GM18499 (cell line): ENCODE measurements at regions not wholly inside any gene's neighbourhood (a gene's known extent, or its start where the extent isn't known, plus 50 kb on each side); places are given as distances from the start of the nearest gene placed in this dataset.
"Not testable (repeated sequence)": the region's sequence is repeated elsewhere in the genome, so short reads cannot be mapped to it uniquely, and the experiment has no call there.

Experiments used
- ATAC-seq: cut with Tn5 transposase; IDR thresholded peaks from one replicate; pipeline ENCODE4 v1.9.1; 2021; ENCODE audit warnings: moderate number of reproducible peaks; ENCODE audit not compliant: insufficient read depth, unreplicated experiment

- ATAC-seq: not testable (repeated sequence)
These were observed 53.0 kb upstream of the C1QTNF3 start for GRCh38 chr5:34096033-34096432.

DNA sequence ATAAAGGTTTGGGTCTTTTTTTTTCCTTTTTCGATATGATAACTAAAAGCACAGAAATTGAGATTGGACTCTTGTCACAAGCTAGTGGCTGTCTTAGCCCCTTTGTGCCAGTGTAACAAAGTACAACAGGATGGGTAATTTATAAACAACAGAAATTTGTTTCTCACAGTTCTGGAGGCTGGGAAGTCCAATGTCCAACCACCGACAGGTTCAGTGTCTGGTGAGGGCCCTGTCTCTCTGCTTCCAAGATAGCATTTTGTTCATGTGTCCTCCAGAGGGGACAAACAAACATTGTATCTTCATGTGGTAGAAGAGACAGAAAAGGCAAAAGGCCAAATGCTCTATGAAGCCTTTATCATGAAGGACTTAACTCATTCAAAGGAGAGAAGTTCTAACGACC, 56.9 kb upstream of the C1QTNF3 start:
- ATAC-seq: not testable (repeated sequence)

DNA sequence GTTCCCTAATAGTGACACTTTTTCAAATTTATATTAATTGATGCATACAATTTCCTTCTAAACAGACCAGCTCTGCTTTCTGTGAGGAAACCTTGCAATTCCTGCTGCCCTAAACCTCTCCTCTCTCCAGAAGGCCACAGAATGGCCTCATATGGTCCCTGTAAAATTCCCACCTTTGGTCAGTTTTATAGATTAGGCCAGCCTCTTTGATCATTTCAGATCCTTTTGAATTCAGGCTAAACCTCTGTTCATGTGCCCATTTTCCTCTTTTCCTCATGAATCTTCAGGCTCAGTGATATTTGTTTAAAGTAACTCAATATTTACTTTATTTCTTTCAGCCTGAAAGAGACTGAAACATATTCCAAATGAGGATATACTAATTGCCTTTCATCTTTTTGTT, 58.6 kb upstream of the C1QTNF3 start:
- not testable (repeated sequence) for ATAC-seq

DNA sequence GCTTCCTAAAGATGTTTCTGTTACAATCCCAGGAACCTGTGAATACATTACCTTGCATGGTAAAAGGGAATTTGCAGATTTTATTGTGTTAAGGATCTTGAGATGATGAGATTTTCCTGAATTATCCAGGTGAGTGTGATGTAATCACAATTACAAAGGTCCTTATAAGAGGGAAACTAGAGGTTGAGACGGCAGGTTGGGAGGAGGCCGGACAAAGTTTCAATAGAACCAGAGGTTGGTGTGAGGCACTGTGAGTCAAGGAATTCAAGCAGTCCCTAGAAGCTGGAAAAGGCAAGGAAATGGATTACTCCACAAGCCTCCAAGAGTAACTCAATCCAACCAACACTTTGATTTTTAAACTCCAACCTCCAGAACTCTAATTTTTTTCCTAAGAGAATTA, 65.9 kb upstream of the C1QTNF3 start:
- not testable (repeated sequence) for ATAC-seq

DNA sequence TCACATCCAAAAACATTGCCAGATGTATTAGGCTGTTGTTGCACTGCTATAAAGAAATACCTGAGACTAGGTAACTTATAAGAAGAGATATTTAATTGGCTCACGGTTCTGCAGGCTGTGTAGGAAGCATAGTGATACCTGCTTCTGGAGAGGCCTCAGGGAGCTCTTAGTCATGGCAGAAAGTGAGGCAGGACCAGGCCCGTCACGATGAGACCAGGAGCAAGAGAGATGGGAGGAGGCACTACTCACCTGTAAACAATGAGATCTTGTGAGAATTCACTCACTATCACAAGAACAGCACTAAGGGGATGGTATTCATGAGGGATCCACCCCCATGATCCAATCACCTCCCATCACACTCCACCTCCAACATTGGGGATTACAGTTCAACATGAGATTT, 81.3 kb upstream of the C1QTNF3 start:
- ATAC-seq: not testable (repeated sequence)

- ATAC-seq: not testable (repeated sequence)
These were observed 82.3 kb upstream of the C1QTNF3 start for GRCh38 chr5:34125354-34125753.

DNA sequence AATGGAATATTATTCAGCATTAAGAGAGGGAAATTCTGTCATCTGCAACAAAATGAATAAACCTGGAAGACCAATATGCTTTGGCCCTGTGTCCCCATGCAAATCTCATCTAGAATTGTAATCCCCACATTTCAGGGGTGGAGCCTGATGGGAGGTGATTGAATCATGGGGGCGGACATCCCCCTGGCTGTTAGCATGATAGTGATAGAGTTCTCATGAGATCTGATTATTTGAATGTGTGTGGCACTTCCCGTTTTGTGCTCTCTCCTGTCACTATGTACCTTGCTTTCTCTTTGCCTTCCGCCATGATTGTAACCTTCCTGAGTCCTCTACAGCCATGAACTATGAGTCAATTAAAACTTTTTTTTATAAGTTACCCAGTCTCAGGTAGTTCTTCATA, 83.7 kb upstream of the C1QTNF3 start:
- ATAC-seq: not testable (repeated sequence)

DNA sequence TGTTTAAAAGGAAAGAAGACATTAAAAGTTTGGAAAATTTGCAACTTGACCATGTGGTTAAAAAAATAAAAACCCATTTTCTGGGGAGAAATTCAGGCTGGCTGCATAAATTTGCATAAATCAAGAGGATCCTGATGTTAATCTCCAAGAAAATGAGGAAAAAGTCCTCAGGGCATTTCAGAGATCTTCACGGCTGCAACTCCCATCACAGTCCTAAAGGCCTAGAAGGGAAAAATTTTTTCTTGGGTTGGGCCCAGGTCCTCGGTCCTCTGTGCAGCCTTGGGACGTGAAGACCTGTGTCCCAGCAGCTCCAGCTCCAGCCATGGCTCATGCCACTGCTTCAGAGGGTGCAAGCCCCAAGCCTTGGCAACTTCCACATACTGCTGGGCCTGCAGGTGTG, 84.8 kb upstream of the C1QTNF3 start:
- not testable (repeated sequence) for ATAC-seq

DNA sequence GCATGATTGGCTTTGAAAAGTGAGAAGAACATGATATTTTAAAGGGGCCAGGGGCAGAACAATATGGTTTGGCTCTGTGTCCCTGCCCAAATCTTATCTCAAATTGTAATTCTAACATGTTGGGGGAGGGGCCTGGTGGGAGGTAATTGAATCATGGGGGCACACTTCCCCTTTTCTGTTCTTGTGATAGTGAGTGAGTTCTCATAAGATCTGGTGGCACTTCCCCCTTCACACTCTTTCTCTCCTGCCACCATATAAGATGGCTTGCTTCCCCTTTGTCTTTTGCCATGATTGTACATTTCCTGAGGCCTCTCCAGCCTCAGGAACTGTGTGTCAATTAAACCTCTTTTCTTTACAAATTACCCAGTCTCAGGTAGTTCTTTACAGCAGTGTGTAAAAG, 85.9 kb upstream of the C1QTNF3 start:
- ATAC-seq: not testable (repeated sequence)

GRCh38 chr5:34154988-34155387, 112.0 kb upstream of the C1QTNF3 start:
- not testable (repeated sequence) for ATAC-seq

GRCh38 chr5:34156703-34157414, 113.8 kb upstream of the C1QTNF3 start:
- ATAC-seq: not testable (repeated sequence)

DNA sequence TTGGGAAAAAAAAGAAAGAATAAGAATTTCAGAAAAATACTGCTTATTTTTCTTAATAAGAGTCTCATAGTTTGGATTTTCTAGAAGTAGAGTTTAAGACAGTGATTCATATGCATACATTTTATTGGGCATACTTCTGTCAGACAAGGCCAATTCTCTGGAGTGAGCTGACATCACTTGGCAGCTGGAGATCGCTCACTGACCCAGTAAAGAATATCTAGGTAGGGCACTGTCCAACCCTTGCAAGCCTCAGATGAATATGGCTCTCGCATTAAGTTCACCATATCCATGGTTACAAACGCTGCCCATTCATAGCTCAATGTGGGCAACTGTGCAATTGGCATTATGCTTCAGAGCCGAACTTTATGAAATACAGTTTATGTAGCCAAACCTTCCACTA, 117.9 kb upstream of the C1QTNF3 start:
- ATAC-seq: not testable (repeated sequence)

DNA sequence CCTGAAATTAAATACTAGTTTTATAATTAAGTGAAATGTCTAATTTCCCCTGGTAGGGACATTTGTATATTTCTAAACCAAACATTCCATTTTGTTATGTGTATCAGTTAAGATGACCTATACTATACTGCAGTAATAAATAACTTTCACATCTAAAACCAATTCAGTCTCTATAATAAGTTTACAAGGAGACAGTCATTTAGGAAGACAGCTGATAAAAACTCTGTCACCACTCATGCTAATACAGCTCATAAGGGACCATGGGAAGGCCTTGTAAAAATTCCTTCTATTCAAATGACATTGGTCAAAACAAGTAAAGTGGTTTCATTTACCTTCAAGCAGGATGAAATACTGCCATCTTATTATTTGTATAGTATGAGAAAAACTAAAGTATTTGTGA, 128.4 kb upstream of the C1QTNF3 start:
- not testable (repeated sequence) for ATAC-seq

- not testable (repeated sequence) for ATAC-seq
These were observed 136.6 kb upstream of the C1QTNF3 start for GRCh38 chr5:34179453-34180190.

DNA sequence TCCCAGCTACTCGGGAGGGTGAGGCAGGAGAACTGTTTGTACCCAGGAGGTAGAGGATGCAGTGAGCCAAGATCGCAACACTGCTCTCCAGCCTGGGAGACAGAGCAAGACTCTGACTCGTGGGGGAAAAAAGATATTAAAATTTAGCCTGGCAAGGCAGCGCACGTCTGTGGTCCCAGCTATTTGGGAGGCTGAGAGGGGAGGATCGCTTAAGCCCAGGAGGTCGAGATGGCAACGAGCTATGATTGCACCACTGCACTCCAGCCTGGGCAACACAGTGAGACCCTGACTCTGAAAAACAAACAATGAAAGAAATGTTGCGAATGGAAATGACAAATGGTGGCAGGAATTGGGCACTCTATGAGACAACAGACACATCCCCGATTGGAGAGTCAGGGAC, 137.2 kb upstream of the C1QTNF3 start:
- not testable (repeated sequence) for ATAC-seq

DNA sequence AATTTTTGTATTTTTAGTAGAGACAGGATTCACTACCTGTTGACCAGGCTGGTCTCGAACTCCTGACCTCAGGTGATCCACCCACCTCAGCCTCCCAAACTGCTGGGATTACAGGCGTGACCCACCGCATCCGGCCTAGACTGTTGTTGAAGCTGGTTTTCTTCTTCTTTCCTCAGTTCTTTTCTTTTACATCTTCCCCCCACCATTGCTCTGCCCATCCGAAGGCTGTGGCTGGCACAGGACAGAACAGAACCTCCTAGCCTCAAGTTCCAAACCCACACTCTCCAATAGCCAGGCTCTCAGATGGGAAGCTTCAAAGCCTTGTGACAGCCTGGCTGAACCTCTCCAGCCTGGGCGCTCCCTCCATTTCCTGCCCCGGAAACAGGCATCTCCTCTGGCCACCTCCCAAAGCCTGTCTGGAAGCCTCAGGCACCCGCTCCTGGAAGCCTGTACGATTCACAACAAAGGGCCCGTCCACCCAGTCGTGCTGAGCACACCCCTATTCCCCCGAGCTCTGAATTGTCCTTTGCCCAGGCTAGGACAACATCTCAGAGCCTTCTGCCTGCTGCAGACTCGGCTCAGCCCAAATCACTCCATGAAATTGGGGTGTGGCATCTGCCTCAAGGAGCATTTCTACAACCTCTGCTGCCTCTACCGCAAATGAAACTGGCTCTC, 138.1 kb upstream of the C1QTNF3 start:
- not testable (repeated sequence) for ATAC-seq

GRCh38 chr5:34185005-34185404, 142.0 kb upstream of the C1QTNF3 start:
- not testable (repeated sequence) for ATAC-seq

- ATAC-seq: not testable (repeated sequence)
These were observed 142.6 kb upstream of the C1QTNF3 start for GRCh38 chr5:34185572-34185971.

- not testable (repeated sequence) for ATAC-seq
These were observed 143.1 kb upstream of the C1QTNF3 start for GRCh38 chr5:34186108-34186507.

GRCh38 chr5:34186865-34187264, 143.9 kb upstream of the C1QTNF3 start:
- not testable (repeated sequence) for ATAC-seq

DNA sequence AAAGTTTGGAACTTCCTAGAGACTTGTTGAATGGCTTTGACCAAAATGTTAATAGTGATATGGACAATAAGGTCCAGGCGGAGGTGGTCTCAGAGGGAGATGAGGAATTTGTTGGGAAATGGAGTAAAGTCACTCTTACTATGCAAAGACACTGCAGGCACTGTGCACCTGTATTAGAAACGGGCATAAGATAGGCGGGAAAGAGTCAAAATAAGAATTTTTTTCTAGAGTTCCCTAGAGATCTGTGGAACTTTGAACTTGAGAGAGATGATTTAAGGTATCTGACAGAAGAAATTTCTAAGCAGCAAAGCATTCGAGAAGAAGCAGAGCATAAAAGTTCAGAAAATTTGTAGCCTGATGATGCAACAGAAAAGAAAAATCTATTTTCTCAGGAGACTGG, 144.4 kb upstream of the C1QTNF3 start:
- ATAC-seq: not testable (repeated sequence)
